HL-60 (cell line): ENCODE measurements at regions not wholly inside any gene's neighbourhood (a gene's known extent, or its start where the extent isn't known, plus 50 kb on each side); places are given as distances from the start of the nearest gene placed in this dataset.

ENCODE experiments used
- DNase-seq, 2 experiments: peaks; one replicate each; pipeline ENCODE4 v3.0.0-alpha.2; 2010 to 2020; ENCODE audit warnings: low read depth in 1 of 2, low spot score in 1 of 2
- H3K27ac ChIP-seq: fragments of 250-450 bp; sonication (Bioruptor Pico); replicated peaks from 2 replicates; pipeline ENCODE4 v1.5.1; 2020; ENCODE audit warnings: mild to moderate bottlenecking, moderate library complexity
- H3K27me3 ChIP-seq: fragments of 250-450 bp; sonication (Bioruptor Pico); 2 replicates; pipeline ENCODE4 v1.5.1; 2021; ENCODE audit warnings: mild to moderate bottlenecking, moderate library complexity; ENCODE audit not compliant: insufficient read depth, poor library complexity, severe bottlenecking
- H3K4me3 ChIP-seq: replicated peaks from 2 replicates; pipeline ENCODE4 v1.5.1; 2011; ENCODE audit warnings: mild to moderate bottlenecking, control low read depth, low read length; ENCODE audit not compliant: insufficient read depth
- GABPA ChIP-seq: IDR thresholded peaks from 2 replicates; pipeline ENCODE4 v1.6.1; 2012; ENCODE audit warnings: low read depth
- POLR2AphosphoS5 ChIP-seq: IDR thresholded peaks from 2 replicates; pipeline ENCODE4 v1.6.1; 2012; ENCODE audit warnings: low read depth
- SPI1 ChIP-seq: IDR thresholded peaks from 2 replicates; pipeline ENCODE4 v1.6.1; 2012; ENCODE audit warnings: low read depth, mild to moderate bottlenecking, borderline replicate concordance
- TF ChIP-seq, protein P1 (sequence below): IDR thresholded peaks from 2 replicates; pipeline ENCODE4 v1.6.1; 2012; ENCODE audit warnings: low read depth; ENCODE audit not compliant: insufficient replicate concordance
- TF ChIP-seq, protein P2 (sequence below): IDR thresholded peaks from one replicate; pipeline ENCODE4 v1.5.1; 2011; ENCODE audit warnings: low read length, control low read depth, inconsistent platforms; ENCODE audit not compliant: insufficient read depth

DNA sequence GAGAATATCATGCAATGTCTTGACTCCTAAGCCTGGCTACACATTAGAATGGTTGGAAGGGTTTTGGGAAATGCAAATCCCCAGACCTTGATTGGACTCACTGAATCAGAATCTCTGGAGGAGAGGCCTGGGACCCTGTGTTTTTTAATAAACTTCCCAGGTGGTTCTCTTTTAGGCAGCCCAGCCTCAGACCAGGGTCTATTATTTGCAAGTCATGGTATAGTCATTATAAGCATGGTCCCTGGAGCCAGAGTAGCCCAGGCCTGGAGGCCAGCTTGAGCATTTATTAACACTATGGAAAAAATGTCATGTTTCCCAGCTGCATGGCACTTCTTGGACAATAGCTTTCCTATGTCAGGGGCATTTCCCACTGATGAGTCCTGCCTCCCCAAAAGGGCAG lies 266.9 kb downstream of the NPIPA8 start:
- TF ChIP-seq SPI1 (no peak), POLR2AphosphoS5 (no peak), GABPA (no peak)
- TF ChIP-seq, protein P1, sequence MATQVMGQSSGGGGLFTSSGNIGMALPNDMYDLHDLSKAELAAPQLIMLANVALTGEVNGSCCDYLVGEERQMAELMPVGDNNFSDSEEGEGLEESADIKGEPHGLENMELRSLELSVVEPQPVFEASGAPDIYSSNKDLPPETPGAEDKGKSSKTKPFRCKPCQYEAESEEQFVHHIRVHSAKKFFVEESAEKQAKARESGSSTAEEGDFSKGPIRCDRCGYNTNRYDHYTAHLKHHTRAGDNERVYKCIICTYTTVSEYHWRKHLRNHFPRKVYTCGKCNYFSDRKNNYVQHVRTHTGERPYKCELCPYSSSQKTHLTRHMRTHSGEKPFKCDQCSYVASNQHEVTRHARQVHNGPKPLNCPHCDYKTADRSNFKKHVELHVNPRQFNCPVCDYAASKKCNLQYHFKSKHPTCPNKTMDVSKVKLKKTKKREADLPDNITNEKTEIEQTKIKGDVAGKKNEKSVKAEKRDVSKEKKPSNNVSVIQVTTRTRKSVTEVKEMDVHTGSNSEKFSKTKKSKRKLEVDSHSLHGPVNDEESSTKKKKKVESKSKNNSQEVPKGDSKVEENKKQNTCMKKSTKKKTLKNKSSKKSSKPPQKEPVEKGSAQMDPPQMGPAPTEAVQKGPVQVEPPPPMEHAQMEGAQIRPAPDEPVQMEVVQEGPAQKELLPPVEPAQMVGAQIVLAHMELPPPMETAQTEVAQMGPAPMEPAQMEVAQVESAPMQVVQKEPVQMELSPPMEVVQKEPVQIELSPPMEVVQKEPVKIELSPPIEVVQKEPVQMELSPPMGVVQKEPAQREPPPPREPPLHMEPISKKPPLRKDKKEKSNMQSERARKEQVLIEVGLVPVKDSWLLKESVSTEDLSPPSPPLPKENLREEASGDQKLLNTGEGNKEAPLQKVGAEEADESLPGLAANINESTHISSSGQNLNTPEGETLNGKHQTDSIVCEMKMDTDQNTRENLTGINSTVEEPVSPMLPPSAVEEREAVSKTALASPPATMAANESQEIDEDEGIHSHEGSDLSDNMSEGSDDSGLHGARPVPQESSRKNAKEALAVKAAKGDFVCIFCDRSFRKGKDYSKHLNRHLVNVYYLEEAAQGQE = no peak
- TF ChIP-seq, protein P2, sequence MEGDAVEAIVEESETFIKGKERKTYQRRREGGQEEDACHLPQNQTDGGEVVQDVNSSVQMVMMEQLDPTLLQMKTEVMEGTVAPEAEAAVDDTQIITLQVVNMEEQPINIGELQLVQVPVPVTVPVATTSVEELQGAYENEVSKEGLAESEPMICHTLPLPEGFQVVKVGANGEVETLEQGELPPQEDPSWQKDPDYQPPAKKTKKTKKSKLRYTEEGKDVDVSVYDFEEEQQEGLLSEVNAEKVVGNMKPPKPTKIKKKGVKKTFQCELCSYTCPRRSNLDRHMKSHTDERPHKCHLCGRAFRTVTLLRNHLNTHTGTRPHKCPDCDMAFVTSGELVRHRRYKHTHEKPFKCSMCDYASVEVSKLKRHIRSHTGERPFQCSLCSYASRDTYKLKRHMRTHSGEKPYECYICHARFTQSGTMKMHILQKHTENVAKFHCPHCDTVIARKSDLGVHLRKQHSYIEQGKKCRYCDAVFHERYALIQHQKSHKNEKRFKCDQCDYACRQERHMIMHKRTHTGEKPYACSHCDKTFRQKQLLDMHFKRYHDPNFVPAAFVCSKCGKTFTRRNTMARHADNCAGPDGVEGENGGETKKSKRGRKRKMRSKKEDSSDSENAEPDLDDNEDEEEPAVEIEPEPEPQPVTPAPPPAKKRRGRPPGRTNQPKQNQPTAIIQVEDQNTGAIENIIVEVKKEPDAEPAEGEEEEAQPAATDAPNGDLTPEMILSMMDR = no peak
- Histone ChIP-seq H3K27me3 (no peaks in the 10 kb centered on the region), H3K4me3 (no peak overlapping the region), H3K27ac (no peak overlapping the region)
- no peak for DNase-seq

DNA sequence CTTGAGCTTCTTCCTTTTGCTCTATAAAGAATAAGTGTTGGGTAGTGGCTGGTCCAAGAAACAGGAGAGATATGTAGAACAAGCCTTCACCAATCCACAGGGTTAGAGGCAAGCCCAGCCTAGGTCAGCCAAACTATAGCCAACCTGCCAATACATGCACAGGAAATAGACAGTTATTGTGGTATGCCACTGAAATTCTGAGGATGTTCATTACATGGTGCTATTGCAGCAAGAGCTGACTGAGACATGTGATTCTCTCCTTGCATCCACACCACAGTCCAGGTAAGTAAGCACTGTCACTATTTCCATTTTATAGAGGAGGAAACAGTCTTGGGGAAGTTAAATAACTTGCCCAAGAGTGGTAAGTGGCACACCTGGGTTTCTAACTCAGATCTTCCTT lies 268.1 kb downstream of the NPIPA8 start:
- no peak overlapping the region for H3K27ac ChIP-seq
- TF ChIP-seq GABPA (no peak), POLR2AphosphoS5 (no peak), SPI1 (no peak)
- TF ChIP-seq, protein P1 = no peak
- TF ChIP-seq, protein P2 = no peak
- H3K27me3 ChIP-seq = no peaks in the 10 kb centered on the region
- H3K4me3 ChIP-seq = no peak overlapping the region
- DNase-seq = no peak

DNA sequence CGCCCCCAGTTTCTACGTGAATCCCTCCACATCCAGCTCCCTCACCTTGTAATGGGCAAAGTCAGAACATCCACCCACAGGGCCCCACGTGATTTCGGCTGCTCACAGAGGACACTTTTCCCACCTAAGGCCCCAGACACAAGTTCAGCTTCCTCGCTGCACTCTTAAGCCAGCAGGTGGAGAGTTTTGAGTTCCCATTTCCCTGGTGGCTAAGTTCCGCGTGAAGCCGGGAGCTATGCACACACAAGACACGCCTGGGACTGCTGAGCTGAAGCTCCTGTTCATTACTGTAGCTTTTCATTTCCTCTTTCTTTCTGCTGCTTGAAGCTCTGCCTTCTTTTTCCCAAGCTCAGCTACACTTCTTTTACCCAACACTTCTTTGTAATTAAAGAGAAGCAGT lies 273.8 kb downstream of the NPIPA8 start:
- Histone ChIP-seq H3K4me3 (no peak overlapping the region), H3K27me3 (no peaks in the 10 kb centered on the region), H3K27ac (no peak overlapping the region)
- no peak for DNase-seq
- TF ChIP-seq, protein P1 = no peak

DNA sequence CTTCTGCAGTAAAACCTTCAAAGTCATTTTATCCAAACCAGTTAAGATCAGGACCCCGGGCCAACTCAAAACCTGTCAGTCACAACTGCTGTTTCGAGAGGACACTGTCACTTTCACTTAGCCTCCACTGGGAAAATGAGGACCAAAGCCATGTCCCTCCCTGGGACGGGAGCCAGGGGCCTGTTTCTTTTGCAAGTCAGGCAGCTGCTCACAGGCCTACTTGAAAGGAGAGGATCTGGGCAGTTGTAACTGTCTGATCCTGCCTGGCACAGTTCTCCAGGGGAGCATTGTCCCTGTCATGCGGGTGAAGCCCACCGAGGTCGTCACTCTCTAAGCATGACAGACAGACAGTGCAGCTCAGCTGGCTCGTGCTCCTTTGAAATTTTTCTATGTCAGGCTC lies 276.2 kb downstream of the NPIPA8 start:
- no peak overlapping the region for H3K4me3 ChIP-seq
- no peak for DNase-seq
- H3K27me3 ChIP-seq = no peaks in the 10 kb centered on the region
- TF ChIP-seq, protein P1 = no peak
- no peak for TF ChIP-seq POLR2AphosphoS5
- TF ChIP-seq GABPA = no peak
- TF ChIP-seq SPI1 = no peak
- TF ChIP-seq, protein P2 = no peak
- H3K27ac ChIP-seq = no peak overlapping the region
